Endodermal cell (in vitro differentiated cells): ENCODE measurements at regions not wholly inside any gene's neighbourhood (a gene's known extent, or its start where the extent isn't known, plus 50 kb on each side); places are given as distances from the start of the nearest gene placed in this dataset.

Experiments used
- DNase-seq: peaks from one replicate; pipeline ENCODE4 v3.0.0-alpha.2; 2017
- H3K27ac ChIP-seq: 2 replicates; pipeline ENCODE4 v1.5.1; 2013; ENCODE audit warnings: mild to moderate bottlenecking, low read depth, low read length, moderate library complexity
- H3K27me3 ChIP-seq: 2 replicates; pipeline ENCODE4 v1.6.1; 2013; ENCODE audit warnings: mild to moderate bottlenecking, low read length, moderate library complexity; ENCODE audit not compliant: insufficient read depth, control insufficient read depth, poor library complexity, severe bottlenecking
- H3K36me3 ChIP-seq: 2 replicates; pipeline ENCODE4 v1.7.0; 2013; ENCODE audit warnings: mild to moderate bottlenecking, low read length, moderate library complexity; ENCODE audit not compliant: control insufficient read depth, insufficient read depth
- H3K4me1 ChIP-seq: one replicate; pipeline ENCODE4 v1.7.0; 2013; ENCODE audit warnings: low read length; ENCODE audit not compliant: control insufficient read depth, insufficient read depth
- H3K4me3 ChIP-seq: 2 replicates; pipeline ENCODE4 v1.5.1; 2013; ENCODE audit warnings: mild to moderate bottlenecking, low read length, moderate library complexity
- H3K9ac ChIP-seq: 2 replicates; pipeline ENCODE4 v1.6.1; 2013; ENCODE audit warnings: mild to moderate bottlenecking, low read length, moderate library complexity; ENCODE audit not compliant: poor library complexity, severe bottlenecking; ENCODE audit errors: extremely low read depth
- H3K9me3 ChIP-seq: 2 replicates; pipeline ENCODE4 v1.6.1; 2013; ENCODE audit warnings: mild to moderate bottlenecking, low read length, moderate library complexity; ENCODE audit not compliant: control insufficient read depth
- H3K27ac Mint-ChIP-seq: 2 replicates; pipeline ENCODE4 v1.8.0; 2020; ENCODE audit warnings: mixed read lengths
- H3K27me3 Mint-ChIP-seq: 2 replicates; pipeline ENCODE4 v1.8.0; 2021; ENCODE audit warnings: mild to moderate bottlenecking, mixed read lengths; ENCODE audit not compliant: insufficient read depth
- H3K36me3 Mint-ChIP-seq: 2 replicates; pipeline ENCODE4 v1.8.0; 2020; ENCODE audit warnings: low read depth, mixed read lengths
- H3K4me1 Mint-ChIP-seq: 2 replicates; pipeline ENCODE4 v1.8.0; 2020; ENCODE audit warnings: mixed read lengths
- H3K4me3 Mint-ChIP-seq: 2 replicates; pipeline ENCODE4 v1.8.0; 2020; ENCODE audit warnings: mild to moderate bottlenecking, moderate library complexity, mixed read lengths
- H3K9me3 Mint-ChIP-seq: 2 replicates; pipeline ENCODE4 v1.8.0; 2020; ENCODE audit warnings: mild to moderate bottlenecking, mixed read lengths
- WGBS, 2 experiments: methylation state at CpG; one replicate each; pipeline versions ENCODE4 v1.1.5 to v1.1.7; 2013; ENCODE audit warnings: missing lambda C conversion rate in 2 of 2, mixed read lengths in 1 of 2; ENCODE audit not compliant: insufficient coverage in 1 of 2, insufficient read length in 1 of 2; 5-methylcytosine and 5-hydroxymethylcytosine counted together
- TF ChIP-seq, protein P1 (sequence below): fragments of 200-600 bp; sonication (generic); conservative IDR thresholded peaks from 2 replicates; pipeline ENCODE4 v1.5.0; 2021; ENCODE audit warnings: antibody characterized with exemption, mild to moderate bottlenecking

DNA sequence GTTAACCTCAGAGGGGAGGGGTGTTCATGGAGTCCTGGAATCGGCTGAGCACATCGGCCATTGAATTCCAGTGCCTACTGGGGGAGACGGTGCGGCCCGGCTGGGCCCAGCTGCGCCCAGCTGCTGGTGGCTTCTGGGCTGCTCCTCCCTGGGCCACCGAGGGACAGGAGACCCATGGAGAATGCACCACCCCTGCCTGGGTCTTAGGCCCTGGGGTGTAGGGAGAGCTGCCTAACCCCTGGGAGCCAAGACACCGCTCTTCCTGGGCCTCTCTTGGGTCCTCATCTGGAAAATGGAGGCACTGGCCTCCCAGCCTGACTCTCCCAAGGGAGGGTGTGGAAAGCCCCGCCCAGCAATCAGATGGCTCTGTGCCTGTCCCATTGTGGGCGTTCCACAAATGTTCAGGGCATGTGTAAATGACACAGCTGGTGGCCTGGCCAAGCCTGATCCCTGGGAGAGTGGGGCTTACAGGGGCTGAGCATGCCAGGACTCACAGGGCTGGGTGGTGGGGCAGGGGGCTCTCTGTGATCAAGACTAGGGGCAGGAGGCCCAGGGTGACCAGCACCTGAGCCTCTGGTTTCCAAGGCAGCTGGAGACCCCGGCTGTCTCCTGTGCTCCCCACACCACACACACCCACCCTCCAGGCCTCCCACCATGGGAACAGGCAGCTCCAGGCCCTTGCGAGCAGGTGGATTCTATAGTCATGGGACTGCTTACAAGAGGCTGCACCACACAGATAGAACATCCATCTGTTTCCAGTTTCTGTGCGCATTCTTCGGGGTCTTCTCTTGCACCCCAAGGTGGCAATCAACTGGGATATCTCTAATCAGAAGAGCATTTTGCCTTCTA lies 150.9 kb downstream of the URI1 start:
- Histone ChIP-seq H3K27me3 (peaks cover 12% of the 10 kb centered on the region), H3K27ac (no peak overlapping the region), H3K36me3 (no peaks in the 10 kb centered on the region), H3K4me3 (no peak overlapping the region), H3K4me1 (no peaks in the 10 kb centered on the region), H3K9me3 (no peaks in the 10 kb centered on the region), H3K9ac (no peak overlapping the region)
- DNase-seq: no peak
- Mint-ChIP-seq H3K36me3 (no peaks in the 10 kb centered on the region), H3K27me3 (peaks cover 12% of the 10 kb centered on the region), H3K27ac (no peak overlapping the region), H3K4me3 (no peak overlapping the region), H3K9me3 (no peaks in the 10 kb centered on the region), H3K4me1 (no peaks in the 10 kb centered on the region)
- WGBS, 2 experiments: 90 to 92% methylated on average over 10 to 14 of the region's 14 CpGs
- TF ChIP-seq, protein P1, sequence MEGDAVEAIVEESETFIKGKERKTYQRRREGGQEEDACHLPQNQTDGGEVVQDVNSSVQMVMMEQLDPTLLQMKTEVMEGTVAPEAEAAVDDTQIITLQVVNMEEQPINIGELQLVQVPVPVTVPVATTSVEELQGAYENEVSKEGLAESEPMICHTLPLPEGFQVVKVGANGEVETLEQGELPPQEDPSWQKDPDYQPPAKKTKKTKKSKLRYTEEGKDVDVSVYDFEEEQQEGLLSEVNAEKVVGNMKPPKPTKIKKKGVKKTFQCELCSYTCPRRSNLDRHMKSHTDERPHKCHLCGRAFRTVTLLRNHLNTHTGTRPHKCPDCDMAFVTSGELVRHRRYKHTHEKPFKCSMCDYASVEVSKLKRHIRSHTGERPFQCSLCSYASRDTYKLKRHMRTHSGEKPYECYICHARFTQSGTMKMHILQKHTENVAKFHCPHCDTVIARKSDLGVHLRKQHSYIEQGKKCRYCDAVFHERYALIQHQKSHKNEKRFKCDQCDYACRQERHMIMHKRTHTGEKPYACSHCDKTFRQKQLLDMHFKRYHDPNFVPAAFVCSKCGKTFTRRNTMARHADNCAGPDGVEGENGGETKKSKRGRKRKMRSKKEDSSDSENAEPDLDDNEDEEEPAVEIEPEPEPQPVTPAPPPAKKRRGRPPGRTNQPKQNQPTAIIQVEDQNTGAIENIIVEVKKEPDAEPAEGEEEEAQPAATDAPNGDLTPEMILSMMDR: no peak

DNA sequence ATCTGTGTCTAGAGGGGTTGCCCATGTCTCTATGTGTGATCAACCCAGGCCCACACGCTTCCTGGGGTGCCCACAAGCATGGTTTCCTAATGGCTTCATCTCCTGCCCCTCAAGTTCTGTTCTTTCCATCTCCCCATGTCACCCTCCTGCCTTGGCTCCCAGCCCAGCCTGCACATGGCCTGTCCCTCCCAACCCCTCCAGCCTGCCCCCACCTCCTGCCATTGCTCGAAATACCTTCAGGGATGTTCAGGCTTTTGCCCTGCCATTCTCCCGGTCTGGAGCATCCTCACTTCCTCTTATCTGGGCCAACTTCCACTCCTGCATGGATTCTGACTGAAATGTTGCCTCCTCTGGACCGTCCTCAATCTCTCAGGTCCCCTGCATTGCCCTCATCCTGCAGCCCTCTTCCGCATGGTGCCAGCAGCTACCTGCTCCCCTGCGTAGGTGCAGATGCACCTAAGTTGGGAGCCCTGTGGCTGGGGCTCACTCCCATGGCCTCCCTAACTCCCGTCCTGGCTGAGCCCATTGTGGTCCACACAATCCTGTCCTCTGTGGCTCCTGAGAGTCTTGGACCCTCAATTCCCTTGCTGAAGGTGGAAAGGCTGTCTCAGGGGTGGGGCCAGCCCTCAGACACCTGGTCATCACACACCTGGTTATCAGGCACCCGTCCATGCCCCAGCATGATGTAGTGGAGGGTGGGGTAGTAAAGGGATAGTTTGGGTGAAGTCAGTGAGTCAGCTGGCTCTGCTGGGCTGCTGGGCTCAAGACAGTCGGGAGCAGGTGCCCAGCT lies 152.1 kb downstream of the URI1 start:
- Histone ChIP-seq H3K27ac (no peak overlapping the region), H3K4me3 (no peak overlapping the region), H3K4me1 (no peaks in the 10 kb centered on the region), H3K36me3 (no peaks in the 10 kb centered on the region), H3K27me3 (peaks cover 12% of the 10 kb centered on the region), H3K9ac (no peak overlapping the region), H3K9me3 (no peaks in the 10 kb centered on the region)
- no peak overlapping the region for H3K27ac Mint-ChIP-seq
- no peak overlapping the region for H3K4me3 Mint-ChIP-seq
- no peaks in the 10 kb centered on the region for H3K9me3 Mint-ChIP-seq
- peaks cover 7% of the 10 kb centered on the region for H3K4me1 Mint-ChIP-seq
- peaks cover 9% of the 10 kb centered on the region for H3K27me3 Mint-ChIP-seq
- H3K36me3 Mint-ChIP-seq: no peaks in the 10 kb centered on the region
- 93 to 97% methylated on average over 5 to 9 of the region's 9 CpGs for WGBS, 2 experiments
- TF ChIP-seq, protein P1: no peak
- DNase-seq: no peak

DNA sequence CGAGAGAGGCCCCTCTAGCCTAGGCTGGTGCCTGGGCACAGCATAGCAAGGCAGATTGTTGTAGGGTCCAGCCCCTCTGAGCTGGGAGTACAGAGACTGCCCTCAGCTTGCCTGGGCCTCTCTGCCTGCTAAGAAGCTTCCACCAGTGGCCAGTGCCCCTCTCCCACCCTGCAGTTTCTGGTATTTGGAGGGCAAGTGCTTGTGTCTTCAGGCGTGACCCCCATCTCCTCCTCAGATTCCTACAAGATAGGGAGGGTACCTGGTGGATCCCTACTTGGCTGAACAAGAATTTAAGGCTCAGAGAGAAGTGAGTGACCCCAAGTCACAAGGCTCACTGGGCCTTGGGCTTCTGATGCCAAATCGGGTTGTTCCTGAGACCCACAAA lies 152.7 kb downstream of the URI1 start:
- 83 to 85% methylated on average over 1 to 3 of the region's 3 CpGs for WGBS, 2 experiments
- Mint-ChIP-seq H3K27me3 (peaks cover 9% of the 10 kb centered on the region), H3K4me1 (peaks cover 7% of the 10 kb centered on the region), H3K9me3 (no peaks in the 10 kb centered on the region), H3K27ac (no peak overlapping the region), H3K4me3 (no peak overlapping the region), H3K36me3 (no peaks in the 10 kb centered on the region)
- no peak for DNase-seq
- H3K4me3 ChIP-seq: no peak overlapping the region
- H3K27ac ChIP-seq: no peak overlapping the region
- peaks cover 12% of the 10 kb centered on the region for H3K27me3 ChIP-seq
- no peaks in the 10 kb centered on the region for H3K9me3 ChIP-seq
- TF ChIP-seq, protein P1: no peak
- no peak overlapping the region for H3K9ac ChIP-seq
- no peaks in the 10 kb centered on the region for H3K36me3 ChIP-seq
- H3K4me1 ChIP-seq: no peaks in the 10 kb centered on the region
